Fibroblast of pulmonary artery (primary cell): ENCODE measurements at regions not wholly inside any gene's neighbourhood (a gene's known extent, or its start where the extent isn't known, plus 50 kb on each side); places are given as distances from the start of the nearest gene placed in this dataset.

Experiments used
- DNase-seq: peaks from one replicate; pipeline ENCODE4 v3.0.0-alpha.2; 2010; ENCODE audit warnings: low read depth
- H3K4me3 ChIP-seq: replicated peaks from 2 replicates; pipeline ENCODE4 v1.5.1; 2011; ENCODE audit warnings: low read depth, mild to moderate bottlenecking, control low read depth, low read length, moderate library complexity
- TF ChIP-seq, protein P1 (sequence below): IDR thresholded peaks from 2 replicates; pipeline ENCODE4 v1.5.1; 2011; ENCODE audit warnings: mild to moderate bottlenecking, control low read depth, low read length, inconsistent platforms; ENCODE audit errors: missing control alignments

GRCh38 chr5:109951758-109952157 is 262.0 kb downstream of the MAN2A1 start:
- no peak for DNase-seq
- TF ChIP-seq, protein P1, sequence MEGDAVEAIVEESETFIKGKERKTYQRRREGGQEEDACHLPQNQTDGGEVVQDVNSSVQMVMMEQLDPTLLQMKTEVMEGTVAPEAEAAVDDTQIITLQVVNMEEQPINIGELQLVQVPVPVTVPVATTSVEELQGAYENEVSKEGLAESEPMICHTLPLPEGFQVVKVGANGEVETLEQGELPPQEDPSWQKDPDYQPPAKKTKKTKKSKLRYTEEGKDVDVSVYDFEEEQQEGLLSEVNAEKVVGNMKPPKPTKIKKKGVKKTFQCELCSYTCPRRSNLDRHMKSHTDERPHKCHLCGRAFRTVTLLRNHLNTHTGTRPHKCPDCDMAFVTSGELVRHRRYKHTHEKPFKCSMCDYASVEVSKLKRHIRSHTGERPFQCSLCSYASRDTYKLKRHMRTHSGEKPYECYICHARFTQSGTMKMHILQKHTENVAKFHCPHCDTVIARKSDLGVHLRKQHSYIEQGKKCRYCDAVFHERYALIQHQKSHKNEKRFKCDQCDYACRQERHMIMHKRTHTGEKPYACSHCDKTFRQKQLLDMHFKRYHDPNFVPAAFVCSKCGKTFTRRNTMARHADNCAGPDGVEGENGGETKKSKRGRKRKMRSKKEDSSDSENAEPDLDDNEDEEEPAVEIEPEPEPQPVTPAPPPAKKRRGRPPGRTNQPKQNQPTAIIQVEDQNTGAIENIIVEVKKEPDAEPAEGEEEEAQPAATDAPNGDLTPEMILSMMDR = no peak
- no peak overlapping the region for H3K4me3 ChIP-seq

DNA sequence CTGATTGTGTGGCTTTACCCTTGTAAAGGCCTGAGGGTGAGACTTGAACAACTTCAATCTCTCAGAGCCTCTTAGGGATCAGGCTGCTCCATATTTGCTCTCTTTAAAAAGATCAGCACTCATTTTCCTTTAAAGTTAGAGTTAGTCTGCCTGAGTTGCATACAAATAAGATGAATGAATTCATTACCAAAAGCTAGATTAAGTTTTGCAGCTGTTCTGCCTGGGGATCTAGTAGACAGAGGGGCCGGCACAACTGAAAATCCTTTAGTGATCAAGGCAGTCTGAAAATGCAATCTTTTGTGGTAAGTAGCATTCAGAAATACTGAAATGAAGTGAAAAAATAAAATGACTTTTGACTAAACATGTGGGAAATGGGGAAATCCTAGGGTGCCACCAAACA is 264.0 kb downstream of the MAN2A1 start:
- H3K4me3 ChIP-seq = no peak overlapping the region
- DNase-seq = no peak
- TF ChIP-seq, protein P1 = no peak

GRCh38 chr5:109956884-109957283 is 267.2 kb downstream of the MAN2A1 start:
- no peak for DNase-seq
- H3K4me3 ChIP-seq = no peak overlapping the region
- TF ChIP-seq, protein P1 = no peak

GRCh38 chr5:109958082-109958481 is 268.4 kb downstream of the MAN2A1 start:
- no peak overlapping the region for H3K4me3 ChIP-seq
- DNase-seq = no peak
- TF ChIP-seq, protein P1 = no peak

DNA sequence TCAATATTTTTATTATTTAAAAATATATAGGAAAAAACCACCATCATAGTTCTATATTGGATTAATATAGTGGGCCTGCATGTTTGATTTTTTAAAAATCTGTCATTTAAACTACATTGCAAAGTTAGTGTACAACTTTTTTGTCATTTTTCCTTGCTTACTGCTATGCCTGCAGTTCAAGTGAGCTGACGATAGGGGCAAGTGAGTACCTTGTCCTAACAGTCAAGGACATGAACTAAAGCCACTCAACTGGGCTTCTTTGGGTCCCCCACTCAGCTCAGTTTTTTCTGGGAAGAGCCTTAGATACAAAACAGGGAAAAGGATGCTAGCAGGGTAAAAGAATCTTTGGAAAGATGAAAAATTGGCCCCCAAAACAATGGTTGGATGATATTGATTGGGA is 269.9 kb downstream of the MAN2A1 start:
- TF ChIP-seq, protein P1 = peak; percentile 22
- no peak overlapping the region for H3K4me3 ChIP-seq
- DNase-seq = no peak

DNA sequence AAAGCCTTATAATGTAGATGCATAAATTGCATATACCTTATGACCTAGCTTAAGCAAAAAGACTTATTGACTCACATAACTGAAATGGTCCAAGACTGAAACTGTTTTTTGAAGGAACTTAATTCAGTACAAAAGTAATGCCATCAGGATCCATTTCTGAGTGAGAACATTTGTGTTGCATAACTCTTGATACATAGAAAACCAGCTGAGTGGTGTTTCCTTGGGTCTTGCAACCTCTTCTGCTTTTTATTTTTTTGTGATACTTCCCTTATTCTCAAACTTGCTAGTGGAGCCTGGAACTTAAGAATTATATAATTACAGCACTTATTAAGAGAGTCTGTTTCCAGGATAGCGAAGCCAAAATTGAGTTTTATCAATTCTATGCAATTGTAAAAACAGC is 272.0 kb downstream of the MAN2A1 start:
- no peak for DNase-seq
- no peak overlapping the region for H3K4me3 ChIP-seq
- TF ChIP-seq, protein P1 = no peak

DNA sequence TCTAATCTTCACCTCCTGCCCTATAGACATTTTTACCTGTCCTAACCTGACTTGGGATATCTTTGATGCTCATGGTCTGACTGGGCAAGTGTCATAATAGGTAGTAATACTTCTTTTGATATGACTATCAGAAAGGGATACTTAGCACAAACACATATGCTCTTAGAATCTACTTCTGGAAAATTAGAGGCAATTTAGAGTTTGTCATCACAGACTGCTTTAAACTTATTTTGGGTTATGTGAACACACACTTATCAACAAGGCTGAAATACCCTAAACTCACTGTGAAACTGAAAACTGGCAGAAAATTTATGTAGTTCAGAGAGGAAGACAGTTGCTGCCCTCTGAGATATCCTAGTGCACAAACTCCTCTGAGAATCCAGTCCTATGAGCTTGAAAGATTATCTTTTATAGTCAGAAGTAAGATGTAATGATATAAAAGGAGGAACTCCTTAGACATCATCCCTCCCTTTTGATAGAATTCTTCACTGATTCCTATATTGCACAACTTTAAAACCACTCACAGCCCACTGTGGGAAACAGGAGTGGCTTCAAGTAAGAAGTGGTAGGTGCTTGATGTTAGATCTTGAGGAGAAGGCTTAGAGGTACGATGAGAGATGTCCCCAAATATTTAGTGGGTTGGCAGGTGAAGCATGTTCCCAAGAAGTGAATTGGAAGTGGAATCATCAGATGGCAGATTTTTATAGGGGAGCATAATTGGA is 273.3 kb downstream of the MAN2A1 start:
- DNase-seq = no peak
- no peak overlapping the region for H3K4me3 ChIP-seq
- TF ChIP-seq, protein P1 = no peak
